ENCODE measurements at regions not wholly inside any gene's neighbourhood (a gene's known extent, or its start where the extent isn't known, plus 50 kb on each side); places are given as distances from the start of the nearest gene placed in this dataset.
"Not testable (repeated sequence)": the region's sequence is repeated elsewhere in the genome, so short reads cannot be mapped to it uniquely, and the experiment has no call there.

DNA sequence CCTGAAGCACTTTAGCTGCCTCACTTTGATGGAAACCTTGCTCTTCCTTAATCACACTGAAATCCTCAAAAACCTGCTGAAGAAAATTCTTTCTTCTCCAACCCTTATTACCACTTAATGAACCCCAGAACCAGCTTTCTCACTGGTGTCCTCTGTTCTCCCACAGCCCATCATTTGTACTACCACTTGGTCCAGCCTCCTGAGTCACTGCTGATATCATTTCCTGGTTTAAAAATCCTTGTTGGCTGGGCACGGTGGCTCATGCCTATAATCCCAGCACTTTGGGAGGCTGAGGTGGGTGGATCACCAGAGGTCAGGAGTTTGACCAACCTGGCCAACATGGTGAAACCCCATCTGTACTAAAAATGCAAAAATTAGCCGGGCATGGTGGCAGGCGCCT, 418.6 kb upstream of the KCNMB2 start (continued):
- TF ChIP-seq RBBP5 (IDR thresholded peaks at IDR 0.05; ENCODE audit: borderline replicate concordance, low read depth, low read length) (no peak), ASH2L (IDR thresholded peaks at IDR 0.05; ENCODE audit: low read length) (no peak), BRCA1 (IDR thresholded peaks at IDR 0.05; ENCODE audit: low read depth, low read length) (no peak), POU5F1 (IDR thresholded peaks at IDR 0.05; ENCODE audit: low read depth, low read length) (no peak), JUN (IDR thresholded peaks at IDR 0.05; ENCODE audit: low read depth, low read length) (no peak), TAF7 (optimal IDR thresholded peaks at IDR 0.05; ENCODE audit: borderline replicate concordance, low read depth, low read length) (no peak), EGR1 (IDR thresholded peaks at IDR 0.05; ENCODE audit: borderline replicate concordance, low read depth, low read length) (no peak), SP2 (IDR thresholded peaks at IDR 0.05; ENCODE audit: low read length) (no peak), SIN3A (conservative IDR thresholded peaks at IDR 0.05 in 1 of 2, IDR thresholded peaks at IDR 0.05 in 1 of 2; ENCODE audit: low read depth in 1 of 2, low read length in 2 of 2) (no peak)

GRCh38 chr3:178119608-178120295, 416.5 kb upstream of the KCNMB2 start:
- H3K4ac ChIP-seq (replicated peaks; ENCODE audit: insufficient read length, low read depth, low read length); FAIRE-seq; H3K79me1 ChIP-seq (ENCODE audit: low read depth, low read length); H3K4me1 ChIP-seq (replicated peaks in 1 of 4; ENCODE audit: control insufficient read depth in 3 of 4, insufficient read depth in 4 of 4, low read length in 3 of 4); H2BK15ac ChIP-seq (ENCODE audit: low read length); H3K4me2 ChIP-seq (ENCODE audit: insufficient read depth in 1 of 2, low read depth in 2 of 2, low read length in 2 of 2); H3K56ac ChIP-seq (replicated peaks; ENCODE audit: insufficient read length, low read depth, low read length); H3K27me3 ChIP-seq (replicated peaks in 1 of 4; ENCODE audit: control insufficient read depth in 3 of 4, extremely low read depth in 1 of 4, insufficient read depth in 3 of 4, low read length in 3 of 4); H4K91ac ChIP-seq (replicated peaks; ENCODE audit: insufficient read length, low read length); H2AFZ ChIP-seq (ENCODE audit: low read length); DNase-seq (ENCODE audit: low read depth in 1 of 2, low spot score in 2 of 2); H3K36me3 ChIP-seq (ENCODE audit: control insufficient read depth in 2 of 4, insufficient read depth in 4 of 4, low read length in 3 of 4); H3K9ac ChIP-seq (replicated peaks in 1 of 4; ENCODE audit: extremely low read depth in 1 of 4, low read depth in 3 of 4, low read length in 3 of 4); POLR2A ChIA-PET (ENCODE audit: partially characterized antibody); H3K23me2 ChIP-seq (ENCODE audit: low read depth, low read length); H4K20me1 ChIP-seq (replicated peaks in 1 of 2; ENCODE audit: control insufficient read depth in 1 of 2, insufficient read depth in 2 of 2, low read length in 2 of 2); H4K5ac ChIP-seq (ENCODE audit: insufficient read length, low read depth, low read length); H3K4me3 ChIP-seq (ENCODE audit: extremely low read depth in 1 of 4, insufficient read depth in 2 of 4, low read depth in 3 of 4, low read length in 4 of 4); H2BK120ac ChIP-seq (replicated peaks; ENCODE audit: low read depth, low read length); H2BK5ac ChIP-seq (ENCODE audit: low read depth, low read length); H3K14ac ChIP-seq (ENCODE audit: insufficient read length); CTCF ChIA-PET (ENCODE audit: partially characterized antibody); H2BK12ac ChIP-seq (ENCODE audit: low read depth, low read length); H3K79me2 ChIP-seq (ENCODE audit: control insufficient read depth in 1 of 2, insufficient read depth in 2 of 2, low read length in 2 of 2); H3K18ac ChIP-seq (ENCODE audit: extremely low read depth, low read length); H3K27ac ChIP-seq (ENCODE audit: low read depth, low read length); H2BK20ac ChIP-seq (ENCODE audit: low read length); H2AK5ac ChIP-seq (ENCODE audit: low read depth, low read length); H4K8ac ChIP-seq (ENCODE audit: extremely low read depth, insufficient read depth, low read length); H3K9me3 ChIP-seq (ENCODE audit: insufficient read depth in 2 of 2, low read depth in 1 of 2, low read length in 1 of 2); H3K23ac ChIP-seq (ENCODE audit: insufficient read length): not testable (repeated sequence)
- 96% methylated on average over 3 of the region's 6 CpGs; no CpG with 5 or more reads in 1 of the 2 experiments for WGBS, 2 experiments (ENCODE audit: extremely low coverage in 1 of 2, insufficient coverage in 1 of 2, insufficient read length in 1 of 2, insufficient replicate concordance in 2 of 2, low coverage in 1 of 2, low lambda C conversion rate in 2 of 2, missing lambda C conversion rate in 1 of 2)
